Jurkat, Clone E6-1 (cell line): ENCODE measurements at regions not wholly inside any gene's neighbourhood (a gene's known extent, or its start where the extent isn't known, plus 50 kb on each side); places are given as distances from the start of the nearest gene placed in this dataset.
"Not testable (repeated sequence)": the region's sequence is repeated elsewhere in the genome, so short reads cannot be mapped to it uniquely, and the experiment has no call there.

Source experiments
- DNase-seq: peaks from one replicate; pipeline ENCODE4 v3.0.0-alpha.2; 2011; ENCODE audit warnings: low read depth, low spot score
- H3K4me3 ChIP-seq: 2 replicates; pipeline ENCODE4 v1.5.1; 2011; ENCODE audit warnings: mild to moderate bottlenecking, low read length, control low read depth, moderate library complexity

DNA sequence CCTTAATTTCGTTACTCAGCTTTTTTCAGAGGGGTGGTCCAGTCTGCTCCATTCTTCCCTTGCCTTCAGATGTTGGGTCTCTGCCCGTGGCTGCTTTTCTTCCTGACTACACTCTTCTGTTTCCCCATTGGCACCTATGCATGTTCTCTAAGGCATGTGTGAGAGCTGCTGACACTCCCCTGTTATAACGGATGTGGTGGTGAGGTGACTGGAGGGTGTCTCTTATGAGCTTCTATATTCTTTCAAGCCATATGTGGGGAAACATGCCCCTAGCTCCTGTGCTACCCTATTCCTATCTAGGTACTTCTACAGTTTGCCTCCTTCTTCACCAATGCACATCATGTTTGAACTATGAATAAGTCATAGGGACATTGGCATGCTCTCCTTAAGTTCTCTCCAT lies 643.2 kb downstream of the RPL10L start:
- DNase-seq = no peak
- H3K4me3 ChIP-seq = no peak overlapping the region

DNA sequence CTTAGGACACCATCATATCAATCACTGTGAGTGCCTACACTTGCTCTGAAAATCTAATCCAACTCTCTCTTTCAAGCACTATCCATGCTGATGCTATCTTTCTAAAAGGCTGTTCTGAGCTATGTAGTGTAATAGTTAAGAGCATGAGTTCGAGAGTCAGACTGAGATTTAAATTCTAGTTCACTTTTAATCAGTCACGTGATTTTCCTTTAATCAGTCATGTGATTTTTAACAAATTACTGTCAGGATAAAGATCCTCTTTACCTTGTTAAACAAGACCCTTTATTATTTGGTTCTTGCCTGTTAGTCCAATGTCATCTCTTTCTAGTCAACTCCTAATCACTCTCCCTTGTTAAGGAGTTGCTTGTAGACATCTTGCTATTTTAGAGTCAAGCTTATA lies 653.0 kb downstream of the RPL10L start:
- DNase-seq = no peak
- H3K4me3 ChIP-seq = no peak overlapping the region

DNA sequence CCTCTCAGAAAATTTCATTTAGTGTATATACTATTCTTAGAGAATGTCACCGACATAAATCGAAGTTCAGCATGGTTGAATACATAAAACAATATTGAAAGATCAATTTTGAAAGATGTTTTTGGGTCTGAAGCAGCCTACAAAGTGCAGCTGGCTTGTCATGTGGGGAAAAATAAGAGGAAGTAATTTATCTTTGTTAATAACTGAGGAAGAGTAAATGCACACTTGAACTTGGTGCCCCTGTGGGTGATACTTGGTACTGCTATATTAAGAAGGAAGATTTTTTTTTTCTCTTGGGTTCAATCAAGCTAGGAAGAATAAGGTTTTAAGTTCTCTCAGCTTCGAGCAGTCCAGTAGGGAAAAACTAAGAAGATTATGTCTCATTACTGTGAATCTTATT lies 661.3 kb downstream of the RPL10L start:
- H3K4me3 ChIP-seq = no peak overlapping the region
- peak; percentile 27 for DNase-seq

DNA sequence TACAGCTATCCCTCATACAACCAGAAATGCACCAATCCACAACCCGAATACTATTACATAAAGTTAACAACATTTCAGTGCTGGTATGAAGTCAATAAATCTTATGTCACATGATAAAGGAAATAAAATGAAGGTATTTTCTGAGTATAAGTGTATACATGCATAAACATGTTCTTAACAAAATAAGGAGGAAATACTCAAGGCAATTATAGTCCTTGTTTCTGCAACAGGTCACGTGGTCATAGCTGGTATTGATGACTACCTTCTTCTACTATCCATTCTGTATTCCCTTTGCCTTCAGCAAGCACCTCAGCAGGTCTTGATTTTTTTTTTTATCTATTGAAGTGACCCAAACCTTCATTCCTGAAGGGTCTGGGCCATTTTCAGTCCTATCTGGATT lies 675.6 kb downstream of the RPL10L start:
- no peak for DNase-seq
- no peak overlapping the region for H3K4me3 ChIP-seq

DNA sequence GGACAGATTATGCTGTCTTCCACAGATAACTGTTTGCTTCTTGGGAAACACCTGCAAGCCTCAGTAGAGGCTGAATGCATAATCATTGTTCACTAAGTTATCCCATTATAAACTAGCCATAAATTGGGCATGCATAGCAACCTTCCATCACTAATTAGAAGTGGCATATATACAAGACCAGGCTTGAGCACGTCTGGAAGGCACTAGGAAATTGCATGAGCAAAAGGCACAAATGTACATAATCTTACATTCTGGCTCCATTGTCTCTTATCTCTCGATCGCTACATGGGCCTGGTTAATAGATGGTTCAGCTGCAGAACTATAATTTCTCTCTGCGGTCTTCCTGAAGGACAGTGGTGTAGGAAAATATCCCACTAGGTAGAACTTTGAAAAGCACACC lies 679.2 kb downstream of the RPL10L start:
- no peak for DNase-seq

DNA sequence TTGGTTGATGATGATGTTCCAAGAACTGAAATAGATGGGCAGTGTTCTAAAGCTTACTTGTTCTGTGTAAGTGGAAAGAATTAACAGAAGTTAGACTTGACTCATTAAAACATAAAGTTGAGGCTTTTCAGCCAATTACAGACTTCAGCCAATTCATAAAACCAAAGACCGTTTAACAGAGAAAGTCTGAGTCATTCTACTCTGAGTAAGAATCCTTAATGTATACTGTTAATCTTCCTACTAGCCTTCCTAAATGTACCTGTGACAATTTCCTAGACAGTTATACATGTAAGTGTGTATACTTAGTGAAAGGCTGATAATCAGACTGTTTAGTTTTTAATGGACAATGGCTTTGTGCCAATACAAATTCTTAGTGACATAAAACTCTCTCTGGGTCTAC lies 681.0 kb downstream of the RPL10L start:
- no peak overlapping the region for H3K4me3 ChIP-seq
- DNase-seq = no peak

More for the DNA sequence above, 679.2 kb downstream of the RPL10L start:
- no peak overlapping the region for H3K4me3 ChIP-seq

DNA sequence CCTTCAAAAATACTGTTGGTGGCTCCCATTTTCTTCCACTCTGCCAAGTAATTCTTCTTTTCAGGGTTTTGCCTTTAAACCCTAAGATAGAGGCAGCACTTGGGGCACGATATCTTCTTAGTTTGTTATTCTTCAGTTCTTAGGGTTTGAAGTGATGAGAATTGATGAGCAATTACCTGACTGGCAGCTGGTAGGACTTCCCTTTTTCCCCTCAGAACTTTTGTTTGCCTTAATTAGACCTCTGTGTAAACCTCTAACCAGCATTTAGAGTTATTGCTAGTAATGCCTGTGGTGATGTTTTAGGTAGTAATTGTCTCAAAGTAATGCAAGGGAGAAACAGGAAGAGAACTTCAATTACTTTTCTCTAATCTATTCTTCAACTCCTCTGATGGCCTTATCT lies 683.5 kb downstream of the RPL10L start:
- H3K4me3 ChIP-seq = no peak overlapping the region
- DNase-seq = peak; percentile 6

DNA sequence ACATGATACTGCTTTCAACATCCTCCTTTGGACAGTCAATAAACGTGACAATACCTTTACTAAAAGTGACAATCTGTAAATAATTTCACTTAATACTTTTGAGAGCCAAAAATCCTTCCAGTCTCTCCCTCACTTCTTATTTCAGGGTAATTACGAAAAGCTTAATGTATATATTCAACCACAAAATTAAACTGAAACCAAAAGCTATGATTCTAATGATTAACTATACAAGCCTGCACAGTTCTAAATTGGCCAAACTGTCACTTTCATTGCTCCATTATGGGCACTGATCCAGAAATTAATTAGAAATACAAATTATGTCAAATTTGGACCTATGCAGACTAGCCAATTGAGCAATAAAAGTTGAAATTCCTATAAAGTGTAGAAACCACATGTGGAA lies 696.5 kb upstream of the MIS18BP1 start:
- no peak for DNase-seq
- H3K4me3 ChIP-seq = no peak overlapping the region

DNA sequence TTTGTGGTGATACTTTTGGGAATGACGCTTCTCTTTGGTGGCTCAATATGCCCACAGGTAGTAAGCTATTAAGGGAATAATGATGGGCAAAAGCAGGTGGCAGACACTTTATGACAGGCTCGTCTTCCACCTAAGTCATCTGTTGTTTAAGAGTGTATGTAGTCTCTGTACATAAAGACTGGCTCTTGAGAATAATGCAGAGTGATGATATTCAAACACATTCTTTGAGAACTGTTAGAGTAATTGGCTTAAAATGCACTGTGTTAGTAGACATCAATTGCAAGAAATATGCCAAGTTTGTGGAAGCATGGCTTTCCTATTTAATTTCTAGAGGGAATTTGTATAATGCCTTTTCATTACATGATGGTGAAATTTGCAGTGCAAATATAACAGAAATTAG lies 694.8 kb upstream of the MIS18BP1 start:
- no peak for DNase-seq
- no peak overlapping the region for H3K4me3 ChIP-seq

DNA sequence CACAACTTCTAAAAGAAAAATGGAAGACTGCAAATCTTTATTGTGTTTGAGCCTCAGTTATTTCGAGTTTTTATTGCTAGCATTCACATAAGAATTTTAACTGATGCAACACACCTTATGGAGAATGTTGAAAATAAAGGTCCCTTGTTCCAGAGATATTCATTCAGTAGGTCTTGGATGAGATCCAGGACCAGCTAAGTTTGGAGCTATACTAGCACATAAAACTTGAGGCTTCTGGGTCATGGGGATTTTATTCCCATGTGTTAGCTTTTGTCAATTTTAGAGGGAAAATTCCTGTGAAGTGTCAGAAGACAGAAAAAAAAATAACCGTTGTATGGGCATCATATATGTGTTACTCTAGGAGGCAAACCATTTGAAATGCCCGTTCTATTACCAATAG lies 693.2 kb upstream of the MIS18BP1 start:
- H3K4me3 ChIP-seq = no peak overlapping the region
- DNase-seq = no peak

DNA sequence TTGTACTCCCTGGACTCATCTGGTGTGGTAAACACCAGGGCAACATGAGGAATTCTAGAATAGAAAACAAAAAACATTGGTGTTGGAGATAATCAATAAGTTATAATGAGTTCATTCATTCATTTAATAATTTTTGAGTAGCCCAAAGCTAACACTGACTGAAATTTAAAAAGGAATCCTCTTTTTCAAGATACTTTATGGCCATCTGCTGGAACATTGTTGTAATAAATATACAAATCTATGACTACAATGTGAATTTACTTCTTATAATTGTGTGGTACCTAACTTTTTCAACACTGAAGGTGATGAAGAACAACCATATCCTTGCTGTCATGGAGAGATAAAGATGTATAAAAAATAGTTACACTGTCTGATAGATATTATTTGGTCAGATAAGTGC lies 687.3 kb upstream of the MIS18BP1 start:
- DNase-seq = no peak
- H3K4me3 ChIP-seq = no peak overlapping the region

DNA sequence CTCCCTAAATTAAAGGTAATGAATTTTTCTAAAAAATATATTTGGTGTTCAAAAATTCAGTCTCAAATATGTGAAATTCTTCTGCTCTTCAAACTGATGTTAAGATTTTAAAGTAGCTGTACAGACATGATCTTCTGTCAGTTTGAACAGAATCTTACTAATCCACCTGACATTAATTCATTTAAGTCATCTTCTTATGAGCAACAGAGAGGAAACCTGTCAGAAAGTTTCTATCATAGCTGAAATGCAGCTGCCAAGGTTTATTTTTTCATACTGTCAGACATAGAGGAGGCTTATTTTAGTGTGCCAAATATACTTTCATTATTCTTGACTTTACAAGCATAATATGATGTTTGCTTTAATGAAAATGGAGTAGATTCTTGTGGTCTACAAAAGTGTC lies 686.6 kb upstream of the MIS18BP1 start:
- no peak for DNase-seq
- no peak overlapping the region for H3K4me3 ChIP-seq

DNA sequence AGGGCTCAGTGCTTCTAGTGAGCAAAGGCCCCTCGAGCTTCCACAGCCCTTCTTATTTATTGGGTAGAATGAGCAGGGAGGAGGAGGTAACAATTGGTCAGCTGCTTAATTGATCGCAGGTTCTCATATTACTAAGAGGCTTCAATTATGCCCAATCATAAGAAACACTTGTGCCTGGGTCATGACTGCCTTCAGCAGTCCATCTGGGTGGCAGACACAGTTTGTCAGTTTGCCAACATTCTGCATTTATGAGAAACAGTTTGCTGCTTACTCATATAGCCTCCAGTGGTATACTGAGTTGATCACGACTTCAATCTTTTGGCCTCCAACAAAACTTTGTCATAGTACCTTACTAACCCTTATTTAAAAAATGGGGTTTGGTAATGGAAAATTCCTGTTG lies 667.0 kb upstream of the MIS18BP1 start:
- DNase-seq, H3K4me3 ChIP-seq: not testable (repeated sequence)

DNA sequence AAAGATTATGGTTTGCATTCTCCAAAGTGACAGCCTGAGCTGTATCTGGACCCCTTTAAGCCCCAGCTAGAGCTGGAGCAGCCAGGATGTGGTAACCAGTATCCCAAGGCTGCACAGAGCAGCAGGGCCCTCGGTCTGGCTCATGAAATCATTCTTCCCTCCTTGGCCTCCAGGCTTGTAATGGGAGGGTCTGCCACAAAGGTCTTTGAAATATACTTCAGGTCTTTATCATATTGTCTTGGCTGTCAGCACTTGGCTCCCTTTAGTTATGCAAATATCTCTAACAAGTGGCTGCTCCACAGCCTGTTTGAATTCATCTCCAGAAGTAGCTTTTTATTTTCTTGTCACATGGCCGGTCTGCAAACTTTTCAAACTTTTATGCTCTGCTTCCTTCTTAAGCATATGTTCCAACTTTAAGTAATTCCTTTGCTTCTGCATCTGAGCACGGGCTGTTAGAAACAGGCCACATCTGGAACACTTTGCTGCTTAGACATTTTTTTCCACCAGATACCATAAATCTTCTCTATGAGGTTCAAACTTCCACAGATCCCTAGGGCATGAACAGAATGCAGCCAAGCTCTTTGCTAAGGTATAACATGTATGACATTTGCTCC lies 663.4 kb upstream of the MIS18BP1 start:
- H3K4me3 ChIP-seq = no peak overlapping the region

DNA sequence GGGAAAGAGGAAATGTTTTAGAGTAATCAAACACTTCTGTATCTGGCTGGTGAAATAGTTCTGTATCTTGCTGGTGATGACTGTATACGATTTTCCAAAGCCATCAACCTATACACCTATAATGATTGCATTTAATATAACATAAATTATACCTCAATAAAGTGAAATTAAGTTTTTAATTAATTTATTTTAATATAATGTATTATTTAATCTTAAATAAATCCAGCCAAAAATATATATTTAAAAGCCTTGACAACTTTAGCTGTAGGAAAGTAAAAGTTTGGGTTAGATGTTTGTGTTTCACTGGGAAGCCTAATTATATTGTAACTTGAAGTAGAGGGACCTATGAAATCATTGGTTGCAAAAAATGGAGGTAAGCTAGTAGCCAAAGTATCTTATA lies 654.8 kb upstream of the MIS18BP1 start:
- H3K4me3 ChIP-seq = no peak overlapping the region
- DNase-seq = no peak

More for the DNA sequence above, 663.4 kb upstream of the MIS18BP1 start:
- DNase-seq = no peak

DNA sequence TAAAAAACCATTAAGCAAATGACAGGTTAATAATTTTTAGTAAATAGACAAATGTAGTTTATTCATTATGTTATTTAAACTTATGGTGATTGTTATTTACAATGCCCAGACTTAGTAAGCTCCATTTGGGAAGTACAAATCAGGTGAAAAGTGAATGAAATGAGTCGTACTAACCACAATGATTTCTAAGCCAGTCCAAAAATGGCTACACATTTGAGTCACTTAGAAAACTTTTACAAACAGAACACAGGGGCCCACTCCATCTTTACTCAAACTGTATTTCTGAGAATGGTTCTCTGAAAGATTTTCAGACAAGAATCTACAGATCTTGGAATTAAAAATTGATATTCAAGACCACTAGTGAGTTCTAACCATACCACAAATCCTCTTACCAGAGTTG lies 653.3 kb upstream of the MIS18BP1 start:
- H3K4me3 ChIP-seq = no peak overlapping the region
- DNase-seq = no peak

DNA sequence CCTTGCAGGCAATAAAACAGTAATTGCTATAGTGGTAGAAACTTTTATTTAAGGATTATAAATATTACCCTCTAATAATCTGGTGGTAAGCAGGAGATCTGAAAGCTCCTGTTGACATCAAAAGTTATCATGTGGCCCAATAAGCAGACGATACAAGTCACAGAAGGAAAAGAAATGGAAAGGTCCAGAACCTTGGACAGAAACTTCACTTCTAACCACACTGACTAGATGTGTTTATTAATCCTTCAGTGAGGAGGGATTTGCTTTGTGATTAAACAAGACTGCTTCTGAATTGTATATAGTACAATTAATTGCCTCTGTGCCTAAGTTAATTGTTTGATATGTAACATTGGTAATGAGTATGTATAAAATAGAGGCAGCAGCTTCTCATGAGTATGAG lies 652.7 kb upstream of the MIS18BP1 start:
- H3K4me3 ChIP-seq = no peak overlapping the region
- DNase-seq = no peak

DNA sequence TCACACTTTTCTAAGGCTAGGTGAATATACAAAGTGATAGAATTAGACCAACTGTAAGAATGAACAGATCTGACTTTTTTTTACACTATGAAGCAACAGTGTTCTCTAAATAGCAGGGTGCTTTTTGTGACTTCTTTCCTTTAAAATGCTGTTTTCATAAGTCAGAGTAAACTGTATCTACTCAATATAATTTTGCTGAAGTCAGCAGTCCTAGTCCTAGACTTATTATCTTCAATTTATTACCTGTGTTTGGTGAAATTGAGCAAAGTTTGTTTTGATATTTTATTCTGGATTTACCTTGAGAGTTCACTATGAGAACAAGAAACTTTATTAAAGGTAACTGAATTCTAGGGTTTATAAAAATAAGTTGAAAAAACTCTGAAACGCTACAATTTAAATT lies 651.3 kb upstream of the MIS18BP1 start:
- H3K4me3 ChIP-seq = no peak overlapping the region
- DNase-seq = no peak

DNA sequence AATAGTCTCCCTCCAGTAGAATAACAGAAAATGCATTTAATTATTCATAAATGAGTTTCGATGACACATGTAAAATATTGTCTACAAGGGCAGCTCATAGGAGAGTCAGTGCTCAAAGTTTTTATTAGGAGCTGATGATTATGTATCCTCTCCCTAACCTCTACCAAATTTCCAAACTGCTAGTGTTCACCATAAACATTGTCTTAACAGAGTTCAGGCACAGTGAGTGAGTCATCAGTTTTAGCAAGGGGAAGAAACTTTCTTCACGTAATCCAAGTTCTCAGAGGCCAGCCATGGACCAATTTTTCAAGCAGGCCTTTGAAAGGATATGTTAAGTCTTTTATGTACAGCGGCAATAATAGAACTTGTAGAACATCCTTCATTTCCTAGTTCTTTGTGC lies 649.2 kb upstream of the MIS18BP1 start:
- H3K4me3 ChIP-seq = no peak overlapping the region
- DNase-seq = no peak

DNA sequence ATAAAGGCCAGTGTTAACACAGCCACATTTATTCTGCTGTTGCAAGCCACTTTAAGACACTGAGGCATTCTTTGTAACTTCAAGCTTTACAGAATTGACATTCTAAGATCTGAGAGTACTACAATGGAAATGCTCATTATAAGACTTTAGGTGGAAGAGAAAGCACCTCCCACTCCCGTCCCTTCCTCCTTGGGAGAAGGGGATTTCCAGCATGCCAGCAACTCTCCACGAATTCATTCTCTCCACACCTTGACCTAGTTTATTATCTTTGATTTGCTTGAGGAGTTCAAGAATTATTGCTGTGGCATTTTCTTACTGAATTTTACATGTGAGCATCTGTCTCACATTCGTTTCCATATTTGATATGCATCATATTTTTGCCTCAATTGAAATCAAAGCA lies 644.4 kb upstream of the MIS18BP1 start:
- DNase-seq = no peak
- H3K4me3 ChIP-seq = no peak overlapping the region

DNA sequence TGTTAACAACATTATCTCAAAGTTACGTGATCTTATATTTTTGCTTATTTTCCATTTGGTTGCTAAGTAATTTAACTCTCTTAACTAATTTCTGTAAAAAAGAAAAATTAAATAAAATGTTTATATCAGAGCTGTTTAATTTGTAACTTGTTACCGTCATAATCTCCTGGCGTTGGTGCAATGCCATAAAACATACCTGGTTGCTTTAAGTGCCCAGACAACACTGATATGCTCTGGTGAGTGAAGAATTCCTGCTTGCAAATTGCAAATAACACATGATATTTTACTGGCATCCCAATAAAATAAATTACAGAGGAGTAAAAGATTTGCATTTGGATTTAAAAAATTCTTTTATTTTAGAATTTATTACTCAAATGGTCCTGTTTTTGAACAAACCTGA lies 640.1 kb upstream of the MIS18BP1 start:
- DNase-seq = no peak
- no peak overlapping the region for H3K4me3 ChIP-seq
